ENCODE measurements at regions not wholly inside any gene's neighbourhood (a gene's known extent, or its start where the extent isn't known, plus 50 kb on each side); places are given as distances from the start of the nearest gene placed in this dataset.

GRCh38 chr5:8241076-8241475, 372.1 kb downstream of the MTRR start:
- no peak for DNase-seq (ENCODE audit: low spot score)

DNA sequence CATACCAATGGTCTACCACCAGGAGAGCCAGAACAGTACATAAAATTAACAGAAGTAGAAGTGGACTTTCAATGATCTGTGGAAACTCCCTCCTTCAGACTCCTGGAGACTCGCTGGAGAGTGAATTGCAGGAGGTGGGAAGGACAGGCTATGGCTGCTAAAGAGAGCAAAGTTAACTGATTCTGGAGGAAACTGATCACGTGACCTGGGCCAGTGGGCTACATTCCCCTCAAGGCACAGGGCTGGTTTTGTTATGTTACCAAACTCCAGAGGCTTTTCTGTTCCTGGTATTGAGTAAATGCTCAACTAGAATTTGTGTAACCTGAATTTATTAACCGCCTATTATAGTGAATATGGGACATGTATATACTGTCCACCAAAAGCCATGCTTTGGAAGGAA, 372.6 kb downstream of the MTRR start:
- no peak for DNase-seq (ENCODE audit: low spot score)

DNA sequence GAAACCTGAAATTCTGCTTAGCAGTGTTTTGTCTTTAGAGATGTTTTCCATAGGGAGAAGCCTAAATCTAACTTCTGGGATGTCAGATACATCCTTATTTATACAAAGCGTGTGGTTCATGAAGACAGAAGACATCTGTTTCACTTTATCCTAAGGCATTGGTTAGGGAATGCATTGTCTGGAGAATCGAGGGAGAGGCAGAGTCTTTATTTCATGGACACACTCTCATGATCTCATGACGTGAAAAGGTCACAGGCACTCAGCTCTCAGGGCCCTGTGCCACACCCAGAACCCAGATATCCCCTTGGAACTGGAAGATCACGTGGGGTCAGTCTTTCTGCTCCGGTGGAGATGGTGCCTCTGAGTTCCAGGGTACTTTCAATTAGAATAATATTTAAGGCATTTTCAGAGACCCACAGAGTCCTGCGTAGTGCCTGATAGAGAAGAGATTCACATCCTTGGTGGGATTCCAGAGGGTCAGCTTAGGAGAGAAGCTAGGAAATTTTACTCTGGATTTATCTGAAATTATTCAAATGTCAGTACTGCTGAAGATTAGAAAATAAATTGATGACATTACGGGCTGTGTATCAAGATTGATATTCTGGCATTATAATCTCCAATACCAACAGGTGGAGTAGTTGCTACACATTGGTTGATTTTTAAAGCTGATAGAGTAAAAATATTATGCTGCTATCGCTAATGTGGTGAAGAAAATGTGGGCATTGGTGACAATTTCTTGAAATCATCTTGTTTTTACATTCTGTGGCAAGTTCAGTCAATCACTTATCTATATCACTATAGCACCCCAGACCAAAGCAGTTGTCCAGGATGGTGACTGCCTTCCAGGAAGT, 378.3 kb downstream of the MTRR start:
- DNase-seq (ENCODE audit: low spot score): no peak

DNA sequence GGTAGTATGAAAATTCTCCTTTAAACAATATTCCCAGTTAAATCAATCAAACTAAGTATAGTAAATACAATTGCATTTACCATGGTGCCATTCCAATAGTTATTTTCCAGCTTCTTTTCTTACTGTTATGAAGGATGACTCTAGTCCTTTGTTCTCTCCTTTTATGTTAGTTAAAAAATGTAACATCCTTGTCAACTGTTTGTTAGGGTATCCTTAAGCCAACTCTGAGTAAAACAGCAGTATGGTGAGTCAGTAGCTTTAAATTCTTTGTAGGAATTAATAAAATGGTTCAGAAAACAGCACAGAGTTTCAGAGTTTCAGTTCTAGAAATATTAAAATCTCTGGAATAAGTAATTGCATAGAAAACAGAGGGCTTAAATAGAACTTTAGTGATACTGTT, 384.4 kb downstream of the MTRR start:
- DNase-seq (ENCODE audit: low spot score): no peak

DNA sequence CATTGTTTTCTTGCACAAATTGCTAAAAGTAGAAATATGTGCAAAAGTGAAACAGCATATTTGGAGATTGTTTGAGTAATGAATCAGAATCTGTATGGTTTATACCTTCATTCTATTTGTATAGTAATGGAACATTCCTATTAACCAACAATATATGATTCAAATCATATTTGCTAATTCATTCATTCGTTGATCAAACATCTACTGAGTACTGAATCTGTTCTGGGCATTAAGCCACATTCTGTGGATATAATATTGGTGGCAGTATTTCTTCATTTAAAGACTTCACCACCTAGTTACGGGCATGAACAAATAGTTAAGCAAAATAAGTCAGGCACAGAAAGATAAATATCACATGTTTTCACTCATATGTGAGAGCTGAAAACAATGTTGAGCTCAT, 385.7 kb downstream of the MTRR start:
- DNase-seq (ENCODE audit: low spot score): no peak

DNA sequence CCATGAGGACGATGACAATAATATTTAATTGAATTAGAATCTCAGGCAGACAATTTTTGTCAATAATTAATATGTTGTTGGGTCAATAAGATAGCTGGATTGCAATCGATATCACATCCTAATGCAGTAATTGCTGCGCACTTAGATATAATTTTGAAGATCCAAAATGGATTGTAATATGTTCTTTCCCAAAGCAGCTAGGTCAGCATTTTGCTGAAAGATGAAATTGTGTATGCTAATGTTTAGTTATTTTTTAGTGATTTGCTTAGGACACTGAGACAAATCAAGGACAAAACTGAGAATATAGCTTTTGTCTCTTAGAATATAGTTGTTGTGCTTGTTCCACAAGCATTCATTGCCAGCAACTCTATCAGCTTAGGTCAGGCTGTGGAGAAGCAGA, 389.9 kb downstream of the MTRR start:
- no peak for DNase-seq (ENCODE audit: low spot score)

- no peak for DNase-seq (ENCODE audit: low spot score)
Observed at GRCh38 chr5:8270246-8270645, 401.3 kb downstream of the MTRR start.

DNA sequence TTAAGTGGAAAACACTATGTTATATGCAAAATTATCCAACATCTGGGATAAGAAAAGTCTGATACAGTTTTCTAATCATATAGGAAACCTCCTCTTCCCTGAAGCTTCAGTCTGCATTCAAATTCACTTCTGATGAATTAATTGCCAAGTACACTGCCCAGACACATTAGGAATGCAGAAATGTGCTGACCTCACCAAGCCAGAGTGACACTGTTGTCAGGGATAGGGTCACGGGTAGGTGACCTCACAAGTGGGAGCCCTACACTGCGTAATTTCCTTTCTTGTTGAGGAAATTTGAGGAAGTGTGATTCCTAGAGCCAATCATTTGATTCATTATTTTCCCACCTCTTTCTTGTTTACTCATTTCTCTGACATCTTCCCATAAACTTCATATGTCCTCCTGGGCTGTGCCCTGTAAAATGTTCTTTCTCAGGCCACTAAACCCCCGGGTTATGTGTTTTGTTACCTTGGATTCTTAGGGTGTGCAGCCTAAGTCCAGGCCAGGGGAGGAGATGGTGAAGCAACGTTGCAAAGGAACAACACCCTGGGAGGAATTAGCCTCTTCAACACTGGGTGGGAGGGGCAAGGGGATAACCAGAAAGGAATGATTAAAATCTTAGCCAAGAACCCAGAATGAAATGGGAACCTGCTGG, 411.9 kb downstream of the MTRR start:
- no peak for DNase-seq (ENCODE audit: low spot score)

DNA sequence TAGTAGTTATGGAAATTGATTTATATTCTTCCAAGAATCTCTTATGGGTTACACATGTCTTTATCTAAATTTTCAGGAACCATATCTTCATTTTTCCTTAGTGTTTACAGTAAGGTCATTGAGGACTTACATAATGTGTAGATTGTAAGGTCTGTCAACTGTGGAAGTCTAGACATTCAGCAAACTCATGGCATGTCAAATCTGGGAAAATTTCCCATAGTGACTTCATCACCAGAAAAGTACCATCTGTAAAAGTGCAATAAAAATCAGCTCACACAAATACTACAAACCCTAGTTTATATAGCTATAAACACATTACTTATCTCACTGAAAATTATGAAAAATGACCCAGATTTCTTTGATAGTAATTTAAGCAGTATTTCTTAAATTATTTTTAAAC, 419.4 kb downstream of the MTRR start:
- no peak for DNase-seq (ENCODE audit: low spot score)

- no peak for DNase-seq (ENCODE audit: low spot score)
Observed at GRCh38 chr5:8288897-8289516, 420.1 kb downstream of the MTRR start.

- DNase-seq (ENCODE audit: low spot score): no peak
Observed at GRCh38 chr5:8289779-8290178, 420.8 kb downstream of the MTRR start.

GRCh38 chr5:8290721-8291120, 421.8 kb downstream of the MTRR start:
- DNase-seq (ENCODE audit: low spot score): no peak

DNA sequence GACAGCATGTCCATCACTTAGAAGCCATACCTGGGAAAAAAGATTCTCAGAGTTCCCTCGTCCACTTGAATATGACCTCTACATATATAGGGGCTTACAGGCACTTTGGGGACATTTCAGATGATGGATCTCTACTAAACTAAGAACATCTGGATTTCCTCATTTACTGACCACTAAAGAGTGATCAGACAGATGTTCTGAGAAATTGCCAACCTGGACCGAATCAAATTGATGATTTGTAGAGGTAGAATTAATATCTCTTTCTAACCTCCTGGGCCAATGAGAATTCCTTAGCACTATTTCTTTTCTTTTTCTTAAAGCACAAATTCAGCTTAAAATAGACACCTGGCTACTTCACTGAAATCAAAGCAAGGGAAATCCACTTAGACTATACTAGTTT, 422.7 kb downstream of the MTRR start:
- DNase-seq (ENCODE audit: low spot score): no peak

GRCh38 chr5:8295141-8295540, 426.2 kb downstream of the MTRR start:
- no peak for DNase-seq (ENCODE audit: low spot score)

DNA sequence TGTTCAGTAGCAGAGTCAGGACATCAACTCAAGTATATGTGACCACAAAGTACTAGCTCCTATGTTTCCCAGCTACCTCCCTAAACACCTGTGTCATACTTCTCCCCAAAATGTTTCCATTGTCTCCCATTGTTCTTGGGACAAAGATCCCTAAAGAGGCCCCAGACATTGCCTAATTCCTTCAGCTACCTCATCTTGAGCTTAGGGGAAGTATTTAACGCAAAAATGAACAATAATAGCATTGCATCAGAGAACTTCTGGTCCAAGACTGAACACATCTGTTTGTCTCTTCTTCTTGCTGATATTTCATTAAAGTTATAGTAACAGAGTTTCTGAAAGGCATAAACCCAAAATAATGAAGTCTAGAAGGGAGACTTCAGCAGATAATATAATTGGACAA, 430.8 kb downstream of the MTRR start:
- no peak for DNase-seq (ENCODE audit: low spot score)

GRCh38 chr5:8304341-8304740, 435.4 kb downstream of the MTRR start:
- DNase-seq (ENCODE audit: low spot score): no peak

DNA sequence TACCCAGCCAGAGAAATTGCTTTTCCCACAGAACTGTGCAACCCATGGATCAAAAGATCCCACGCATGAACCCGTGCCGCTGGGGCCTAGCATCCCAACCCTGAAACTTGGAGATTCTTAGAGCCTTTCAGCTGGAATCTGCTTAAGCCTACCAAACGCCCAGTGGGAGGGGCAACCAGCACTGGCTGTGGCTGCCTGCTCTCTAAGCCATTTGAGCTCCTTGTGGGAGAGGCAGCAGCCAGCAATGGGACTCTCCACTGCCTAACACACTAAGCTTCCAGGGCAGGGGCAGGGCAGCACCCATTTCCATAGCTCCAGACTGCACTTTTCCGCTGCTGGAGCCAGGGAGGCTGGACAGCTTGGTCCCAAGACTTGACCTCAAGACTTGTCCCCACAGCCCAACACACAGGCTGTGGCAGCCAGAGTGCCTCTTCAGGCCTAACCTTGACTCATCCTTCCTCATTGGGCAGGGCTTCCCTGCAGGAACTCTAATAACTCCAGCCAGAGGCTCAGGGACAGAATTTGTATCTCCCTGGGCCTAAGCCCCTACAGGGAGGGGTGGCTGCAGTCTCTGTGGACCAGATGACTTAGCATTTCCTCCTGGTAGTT, 437.4 kb downstream of the MTRR start:
- no peak for DNase-seq (ENCODE audit: low spot score)

GRCh38 chr5:8314965-8315364, 446.0 kb downstream of the MTRR start:
- no peak for DNase-seq (ENCODE audit: low spot score)

DNA sequence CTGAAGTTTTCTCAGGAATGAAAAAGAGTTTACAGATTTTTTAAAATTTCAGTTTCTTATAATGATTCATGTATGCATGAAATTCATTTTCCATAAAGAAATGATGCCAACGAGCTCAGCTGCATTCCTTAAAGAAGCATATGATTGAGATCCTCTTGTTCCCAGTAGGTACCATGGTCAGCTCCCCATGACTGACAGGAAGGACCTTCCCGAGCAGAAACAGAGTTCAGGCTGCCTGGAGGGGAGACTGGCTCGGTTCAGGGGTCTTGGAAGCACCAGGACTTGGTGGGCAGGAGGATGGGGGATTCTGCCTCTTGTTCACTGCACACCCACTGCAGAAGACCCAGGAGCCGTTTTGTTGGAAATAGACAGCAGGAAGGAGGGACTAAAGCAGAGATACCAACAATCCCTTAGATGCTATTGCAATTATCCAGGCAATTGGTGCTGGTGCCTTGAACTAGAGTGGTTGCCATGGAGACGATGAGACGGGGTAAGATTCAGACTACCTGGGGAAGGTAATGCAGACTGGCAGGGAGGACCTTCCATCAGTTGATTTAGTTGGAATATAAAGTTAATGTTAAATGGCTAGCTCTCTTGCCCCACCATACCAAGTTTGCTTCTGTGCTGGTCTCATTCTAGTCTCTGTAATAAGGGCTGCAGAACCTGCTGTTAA, 447.8 kb downstream of the MTRR start:
- no peak for DNase-seq (ENCODE audit: low spot score)

DNA sequence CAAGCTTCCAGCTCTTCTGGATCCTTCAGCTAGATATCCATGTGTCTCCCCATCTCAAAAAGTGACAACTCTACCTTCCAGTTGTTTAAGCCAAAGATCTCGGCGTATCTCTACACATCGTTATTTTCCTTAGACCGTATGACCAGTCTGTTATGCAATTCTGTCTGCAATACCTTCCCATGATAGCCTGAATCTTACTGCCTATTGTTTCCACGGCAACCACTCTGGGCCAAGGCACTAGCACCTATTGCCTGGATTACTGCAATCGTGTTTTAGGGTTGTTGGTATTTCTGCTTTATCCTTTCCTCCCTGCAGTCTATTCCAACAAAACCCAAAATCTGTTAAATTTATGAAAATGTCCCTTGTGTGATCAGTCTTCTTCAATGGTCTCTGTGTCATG, 448.4 kb downstream of the MTRR start:
- DNase-seq (ENCODE audit: low spot score): no peak

- DNase-seq (ENCODE audit: low spot score): no peak
Observed at GRCh38 chr5:8320244-8320643, 451.3 kb downstream of the MTRR start.

GRCh38 chr5:8321272-8321671, 452.3 kb downstream of the MTRR start:
- no peak for DNase-seq (ENCODE audit: low spot score)
